ENCODE measurements at regions not wholly inside any gene's neighbourhood (a gene's known extent, or its start where the extent isn't known, plus 50 kb on each side); places are given as distances from the start of the nearest gene placed in this dataset.

DNA sequence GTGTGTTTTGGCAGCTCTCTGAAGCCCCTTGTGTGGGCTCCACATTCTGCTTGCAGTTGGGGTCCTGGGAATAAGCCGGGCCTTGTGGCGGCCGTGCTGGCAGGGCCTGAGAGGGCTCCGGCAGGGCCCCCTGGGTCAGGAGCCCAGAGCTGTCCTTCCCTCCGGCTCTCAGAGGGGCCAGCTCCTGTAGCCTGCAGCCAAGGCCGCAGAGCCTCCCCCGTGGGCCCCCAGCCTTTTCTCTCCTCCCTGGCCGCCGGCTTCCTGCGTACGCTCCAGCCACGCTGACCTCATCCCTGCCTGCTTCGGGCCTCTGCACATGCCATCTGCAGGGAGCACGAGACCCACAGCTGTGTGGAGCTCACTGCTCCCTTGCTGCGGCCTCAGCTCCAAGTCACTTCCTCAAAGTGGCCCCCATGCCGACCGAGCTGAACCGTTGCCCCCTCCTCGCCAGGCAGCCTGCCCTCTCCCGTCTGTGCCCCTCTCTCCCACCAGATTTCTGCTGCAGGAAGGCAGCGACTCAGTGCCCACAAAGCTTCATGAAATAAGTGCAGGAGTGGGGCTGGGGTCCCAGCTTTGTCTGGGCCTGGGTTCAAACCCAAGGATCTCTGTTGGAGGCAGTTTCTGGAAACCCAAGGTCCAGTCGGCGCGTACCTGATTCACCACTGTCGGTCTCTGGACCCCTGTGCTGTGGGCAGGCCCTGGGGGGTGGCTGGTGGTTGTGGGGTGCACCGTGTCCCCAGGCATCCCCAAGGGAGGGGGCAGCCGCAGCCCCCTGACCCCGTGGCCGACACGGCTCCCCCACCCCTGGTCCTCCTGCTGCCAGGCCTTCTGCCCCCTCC lies 57.1 kb upstream of the NKX1-1 start:
- FAIRE-seq, result no peak
- Histone ChIP-seq H3K27ac (ENCODE audit: low read depth, low read length) (no peak overlapping the region), H3K4me1 (ENCODE audit: insufficient read depth, low read length) (no peaks in the 10 kb centered on the region)

DNA sequence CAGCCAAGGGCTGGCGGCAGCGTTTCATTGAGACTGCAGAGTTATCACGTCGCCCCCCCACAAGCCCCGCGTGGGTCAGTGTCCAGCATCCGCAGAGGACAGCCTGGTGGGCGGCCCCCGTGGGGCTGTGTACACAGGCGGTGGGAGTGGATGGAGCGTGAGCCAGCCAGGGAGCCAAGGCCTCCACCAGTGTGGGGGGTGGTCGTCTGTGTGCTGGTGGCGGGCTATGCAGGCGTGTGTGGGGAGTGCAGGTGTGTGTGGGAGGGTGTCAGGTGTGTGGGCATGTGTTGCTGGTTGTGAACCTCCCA lies 56.5 kb upstream of the NKX1-1 start:
- Mint-ChIP-seq H3K4me1 (ENCODE audit: low read depth, unreplicated experiment) (no peaks in the 10 kb centered on the region), H3K4me3 (ENCODE audit: unreplicated experiment) (no peak overlapping the region), H3K36me3 (ENCODE audit: low read depth, unreplicated experiment) (no peaks in the 10 kb centered on the region), H3K27ac (ENCODE audit: unreplicated experiment) (no peak overlapping the region), H3K27me3 (ENCODE audit: low read depth, unreplicated experiment) (peaks cover 31% of the 10 kb centered on the region), H3K9me3 (ENCODE audit: unreplicated experiment) (peaks cover 3% of the 10 kb centered on the region)
- Histone ChIP-seq H2AFZ (ENCODE audit: low read depth, low read length) (no peak overlapping the region), H3K4me3 (ENCODE audit: insufficient read depth, low read depth, low read length) (no peak overlapping the region), H3K4me1 (ENCODE audit: insufficient read depth, low read length) (no peaks in the 10 kb centered on the region), H3K27me3 (ENCODE audit: insufficient read depth, low read length) (peaks cover 23% of the 10 kb centered on the region), H3K9me3 (ENCODE audit: insufficient read depth, low read depth, low read length) (peaks cover 5% of the 10 kb centered on the region), H3K79me2 (ENCODE audit: insufficient read depth, low read length) (no peaks in the 10 kb centered on the region), H3K9ac (ENCODE audit: low read length) (no peak overlapping the region), H4K20me1 (ENCODE audit: insufficient read depth, low read length) (no peaks in the 10 kb centered on the region), H3K36me3 (ENCODE audit: insufficient read depth, low read length) (no peaks in the 10 kb centered on the region), H3K4me2 (ENCODE audit: low read length) (no peak overlapping the region), H3K27ac (ENCODE audit: low read depth, low read length) (no peak overlapping the region)
- TF ChIP-seq EZH2 (IDR thresholded peaks at IDR 0.05; ENCODE audit: insufficient read depth, low read length), result no peak
- TF ChIP-seq, protein P1, sequence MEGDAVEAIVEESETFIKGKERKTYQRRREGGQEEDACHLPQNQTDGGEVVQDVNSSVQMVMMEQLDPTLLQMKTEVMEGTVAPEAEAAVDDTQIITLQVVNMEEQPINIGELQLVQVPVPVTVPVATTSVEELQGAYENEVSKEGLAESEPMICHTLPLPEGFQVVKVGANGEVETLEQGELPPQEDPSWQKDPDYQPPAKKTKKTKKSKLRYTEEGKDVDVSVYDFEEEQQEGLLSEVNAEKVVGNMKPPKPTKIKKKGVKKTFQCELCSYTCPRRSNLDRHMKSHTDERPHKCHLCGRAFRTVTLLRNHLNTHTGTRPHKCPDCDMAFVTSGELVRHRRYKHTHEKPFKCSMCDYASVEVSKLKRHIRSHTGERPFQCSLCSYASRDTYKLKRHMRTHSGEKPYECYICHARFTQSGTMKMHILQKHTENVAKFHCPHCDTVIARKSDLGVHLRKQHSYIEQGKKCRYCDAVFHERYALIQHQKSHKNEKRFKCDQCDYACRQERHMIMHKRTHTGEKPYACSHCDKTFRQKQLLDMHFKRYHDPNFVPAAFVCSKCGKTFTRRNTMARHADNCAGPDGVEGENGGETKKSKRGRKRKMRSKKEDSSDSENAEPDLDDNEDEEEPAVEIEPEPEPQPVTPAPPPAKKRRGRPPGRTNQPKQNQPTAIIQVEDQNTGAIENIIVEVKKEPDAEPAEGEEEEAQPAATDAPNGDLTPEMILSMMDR (IDR thresholded peaks at IDR 0.05; ENCODE audit: insufficient read depth, low read depth, low read length), result no peak
- FAIRE-seq (no peak), DNase-seq (ENCODE audit: low read depth) (no peak)

More for the DNA sequence above, 57.1 kb upstream of the NKX1-1 start:
- no peaks in the 10 kb centered on the region for H3K36me3 ChIP-seq (ENCODE audit: insufficient read depth, low read length)
- Mint-ChIP-seq H3K4me1 (ENCODE audit: low read depth, unreplicated experiment) (no peaks in the 10 kb centered on the region), H3K9me3 (ENCODE audit: unreplicated experiment) (peaks cover 8% of the 10 kb centered on the region), H3K36me3 (ENCODE audit: low read depth, unreplicated experiment) (no peaks in the 10 kb centered on the region), H3K4me3 (ENCODE audit: unreplicated experiment) (no peak overlapping the region), H3K27me3 (ENCODE audit: low read depth, unreplicated experiment) (peaks cover 26% of the 10 kb centered on the region), H3K27ac (ENCODE audit: unreplicated experiment) (no peak overlapping the region)
- H3K9me3 ChIP-seq (ENCODE audit: insufficient read depth, low read depth, low read length), result peaks cover 11% of the 10 kb centered on the region
- H3K27me3 ChIP-seq (ENCODE audit: insufficient read depth, low read length), result peaks cover 20% of the 10 kb centered on the region
- no peak overlapping the region for H3K4me2 ChIP-seq (ENCODE audit: low read length)
- H3K9ac ChIP-seq (ENCODE audit: low read length), result no peak overlapping the region
- H2AFZ ChIP-seq (ENCODE audit: low read depth, low read length), result no peak overlapping the region
- DNase-seq (ENCODE audit: low read depth), result no peak
- H3K4me3 ChIP-seq (ENCODE audit: insufficient read depth, low read depth, low read length), result no peak overlapping the region
- TF ChIP-seq EZH2 (IDR thresholded peaks at IDR 0.05; ENCODE audit: insufficient read depth, low read length), result no peak
- TF ChIP-seq, protein P1 (IDR thresholded peaks at IDR 0.05; ENCODE audit: insufficient read depth, low read depth, low read length), result no peak
- H4K20me1 ChIP-seq (ENCODE audit: insufficient read depth, low read length), result no peaks in the 10 kb centered on the region
- H3K79me2 ChIP-seq (ENCODE audit: insufficient read depth, low read length), result no peaks in the 10 kb centered on the region

All from astrocyte (in vitro differentiated cells and primary cell).